Hepatocyte (in vitro differentiated cells): ENCODE measurements at regions not wholly inside any gene's neighbourhood (a gene's known extent, or its start where the extent isn't known, plus 50 kb on each side); places are given as distances from the start of the nearest gene placed in this dataset.

Experiments used
- DNase-seq: peaks from one replicate; pipeline ENCODE4 v3.0.0-alpha.2; 2016; ENCODE audit warnings: low spot score
- H2AFZ ChIP-seq: fragments of 200-600 bp; sonication (generic); 2 replicates; pipeline ENCODE4 v1.6.0; 2016; ENCODE audit warnings: antibody characterized with exemption, mild to moderate bottlenecking
- H3K27ac ChIP-seq: fragments of 200-600 bp; sonication (generic); 2 replicates; pipeline ENCODE4 v1.5.1; 2016; ENCODE audit warnings: mild to moderate bottlenecking
- H3K27me3 ChIP-seq: fragments of 200-600 bp; sonication (generic); 2 replicates; pipeline ENCODE4 v1.6.1; 2016
- H3K36me3 ChIP-seq: fragments of 200-600 bp; sonication (generic); replicated peaks from 2 replicates; pipeline ENCODE4 v1.5.1; 2016; ENCODE audit warnings: low read depth; ENCODE audit not compliant: insufficient read depth
- H3K4me1 ChIP-seq: fragments of 200-600 bp; sonication (generic); 2 replicates; pipeline ENCODE4 v1.5.1; 2016; ENCODE audit warnings: mild to moderate bottlenecking, moderate library complexity; ENCODE audit not compliant: insufficient read depth
- H3K4me2 ChIP-seq: fragments of 200-600 bp; sonication (generic); 2 replicates; pipeline ENCODE4 v1.6.0; 2016
- H3K4me3 ChIP-seq: fragments of 200-600 bp; sonication (generic); 2 replicates; pipeline ENCODE4 v1.5.1; 2016; ENCODE audit warnings: mild to moderate bottlenecking
- H3K79me2 ChIP-seq: fragments of 200-600 bp; sonication (generic); 2 replicates; pipeline ENCODE4 v1.6.0; 2017; ENCODE audit warnings: mild to moderate bottlenecking
- H3K9me2 ChIP-seq: fragments of 200-600 bp; sonication (generic); replicated peaks from 2 replicates; pipeline ENCODE4 v1.6.0; 2017; ENCODE audit warnings: mild to moderate bottlenecking; ENCODE audit not compliant: insufficient read depth
- H3K9me3 ChIP-seq: fragments of 200-600 bp; sonication (generic); 2 replicates; pipeline ENCODE4 v1.5.1; 2016; ENCODE audit warnings: low read depth, mild to moderate bottlenecking
- H4K20me1 ChIP-seq: fragments of 200-600 bp; sonication (generic); 2 replicates; pipeline ENCODE4 v1.6.0; 2016; ENCODE audit warnings: mild to moderate bottlenecking; ENCODE audit not compliant: insufficient read depth, poor library complexity, severe bottlenecking
- EZH2 ChIP-seq: fragments of 200-600 bp; sonication (generic); IDR thresholded peaks from 2 replicates; pipeline ENCODE4 v1.6.1; 2016; ENCODE audit warnings: antibody characterized with exemption, mild to moderate bottlenecking, borderline replicate concordance
- EZH2phosphoT487 ChIP-seq: fragments of 200-600 bp; sonication (generic); IDR thresholded peaks from one replicate; pipeline ENCODE4 v1.6.1; 2018; ENCODE audit warnings: antibody characterized with exemption, mild to moderate bottlenecking, low read depth, moderate library complexity; ENCODE audit not compliant: unreplicated experiment, severe bottlenecking
- WGBS: methylation state at CpG from one replicate; pipeline ENCODE4 v1.1.6; 2016; ENCODE audit warnings: low lambda C conversion rate; ENCODE audit errors: missing lambda C conversion rate; 5-methylcytosine and 5-hydroxymethylcytosine counted together
- TF ChIP-seq, protein P1 (sequence below): fragments of 200-600 bp; sonication (generic); IDR thresholded peaks from 2 replicates; pipeline ENCODE4 v1.5.1; 2016; ENCODE audit warnings: antibody characterized with exemption, mild to moderate bottlenecking; ENCODE audit not compliant: poor library complexity

GRCh38 chr17:49916854-49917515, 52.0 kb upstream of the DLX4 start:
- WGBS = 88% methylated on average over 13 of the region's 13 CpGs
- Histone ChIP-seq H3K36me3 (no peaks in the 10 kb centered on the region), H3K27me3 (peaks cover 44% of the 10 kb centered on the region), H3K9me2 (no peaks in the 10 kb centered on the region), H3K79me2 (no peaks in the 10 kb centered on the region), H3K9me3 (no peaks in the 10 kb centered on the region), H3K27ac (no peak overlapping the region), H3K4me3 (no peak overlapping the region), H3K4me2 (no peak overlapping the region), H2AFZ (no peak overlapping the region), H4K20me1 (no peaks in the 10 kb centered on the region), H3K4me1 (no peaks in the 10 kb centered on the region)
- TF ChIP-seq, protein P1, sequence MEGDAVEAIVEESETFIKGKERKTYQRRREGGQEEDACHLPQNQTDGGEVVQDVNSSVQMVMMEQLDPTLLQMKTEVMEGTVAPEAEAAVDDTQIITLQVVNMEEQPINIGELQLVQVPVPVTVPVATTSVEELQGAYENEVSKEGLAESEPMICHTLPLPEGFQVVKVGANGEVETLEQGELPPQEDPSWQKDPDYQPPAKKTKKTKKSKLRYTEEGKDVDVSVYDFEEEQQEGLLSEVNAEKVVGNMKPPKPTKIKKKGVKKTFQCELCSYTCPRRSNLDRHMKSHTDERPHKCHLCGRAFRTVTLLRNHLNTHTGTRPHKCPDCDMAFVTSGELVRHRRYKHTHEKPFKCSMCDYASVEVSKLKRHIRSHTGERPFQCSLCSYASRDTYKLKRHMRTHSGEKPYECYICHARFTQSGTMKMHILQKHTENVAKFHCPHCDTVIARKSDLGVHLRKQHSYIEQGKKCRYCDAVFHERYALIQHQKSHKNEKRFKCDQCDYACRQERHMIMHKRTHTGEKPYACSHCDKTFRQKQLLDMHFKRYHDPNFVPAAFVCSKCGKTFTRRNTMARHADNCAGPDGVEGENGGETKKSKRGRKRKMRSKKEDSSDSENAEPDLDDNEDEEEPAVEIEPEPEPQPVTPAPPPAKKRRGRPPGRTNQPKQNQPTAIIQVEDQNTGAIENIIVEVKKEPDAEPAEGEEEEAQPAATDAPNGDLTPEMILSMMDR = no peak
- TF ChIP-seq EZH2 (no peak), EZH2phosphoT487 (no peak)
- no peak for DNase-seq

- H3K27me3 ChIP-seq = peaks cover 34% of the 10 kb centered on the region
- no peak overlapping the region for H3K4me2 ChIP-seq
- H3K9me2 ChIP-seq = no peaks in the 10 kb centered on the region
- H3K4me1 ChIP-seq = no peaks in the 10 kb centered on the region
- H2AFZ ChIP-seq = no peak overlapping the region
- no peaks in the 10 kb centered on the region for H3K9me3 ChIP-seq
- WGBS = 87% methylated on average over 1 of the region's 1 CpG
- no peaks in the 10 kb centered on the region for H4K20me1 ChIP-seq
- H3K36me3 ChIP-seq = no peaks in the 10 kb centered on the region
- no peak overlapping the region for H3K4me3 ChIP-seq
- TF ChIP-seq EZH2phosphoT487 = no peak
- TF ChIP-seq, protein P1 = no peak
- TF ChIP-seq EZH2 = no peak
- H3K79me2 ChIP-seq = no peaks in the 10 kb centered on the region
- no peak for DNase-seq
- H3K27ac ChIP-seq = no peak overlapping the region
These were observed 50.4 kb upstream of the DLX4 start for GRCh38 chr17:49918591-49918990.
